Fibroblast of mammary gland (primary cell): ENCODE measurements at regions not wholly inside any gene's neighbourhood (a gene's known extent, or its start where the extent isn't known, plus 50 kb on each side); places are given as distances from the start of the nearest gene placed in this dataset.

Source experiments
- DNase-seq: peaks from one replicate; pipeline ENCODE4 v3.0.0-alpha.2; 2010; ENCODE audit warnings: low read depth
- H3K4me3 ChIP-seq: 2 replicates; pipeline ENCODE4 v1.5.1; 2011; ENCODE audit warnings: low read depth, mild to moderate bottlenecking, low read length, moderate library complexity; ENCODE audit not compliant: control insufficient read depth
- CTCF ChIP-seq: conservative IDR thresholded peaks from 2 replicates; pipeline ENCODE4 v1.5.1; 2011; ENCODE audit warnings: low read depth, low read length, inconsistent platforms; ENCODE audit not compliant: control insufficient read depth, insufficient read depth

DNA sequence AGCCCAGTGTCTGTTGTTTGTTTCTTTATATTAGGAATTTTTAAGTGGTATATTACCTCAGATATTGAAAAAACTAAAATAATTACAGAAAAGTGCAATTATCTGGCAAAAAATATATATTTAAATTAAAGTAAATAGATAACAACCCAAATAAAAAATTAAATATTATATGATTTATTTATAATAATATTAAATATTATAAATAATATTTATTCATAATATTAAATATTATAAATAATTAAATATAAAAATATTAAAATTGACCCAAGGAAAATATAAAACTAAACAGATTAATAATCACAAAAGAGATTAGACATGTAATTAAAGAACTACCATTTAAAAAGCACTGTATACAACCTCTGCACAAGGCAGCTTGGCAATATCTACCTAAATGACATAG is 331.9 kb upstream of the POGK start:
- TF ChIP-seq CTCF, result no peak
- no peak overlapping the region for H3K4me3 ChIP-seq
- DNase-seq, result no peak

GRCh38 chr1:166511761-166512160 is 327.5 kb upstream of the POGK start:
- TF ChIP-seq CTCF, result no peak
- no peak overlapping the region for H3K4me3 ChIP-seq
- DNase-seq, result peak; percentile 38

- no peak for TF ChIP-seq CTCF
- no peak for DNase-seq
These were observed 325.2 kb upstream of the POGK start for GRCh38 chr1:166514067-166514466.

DNA sequence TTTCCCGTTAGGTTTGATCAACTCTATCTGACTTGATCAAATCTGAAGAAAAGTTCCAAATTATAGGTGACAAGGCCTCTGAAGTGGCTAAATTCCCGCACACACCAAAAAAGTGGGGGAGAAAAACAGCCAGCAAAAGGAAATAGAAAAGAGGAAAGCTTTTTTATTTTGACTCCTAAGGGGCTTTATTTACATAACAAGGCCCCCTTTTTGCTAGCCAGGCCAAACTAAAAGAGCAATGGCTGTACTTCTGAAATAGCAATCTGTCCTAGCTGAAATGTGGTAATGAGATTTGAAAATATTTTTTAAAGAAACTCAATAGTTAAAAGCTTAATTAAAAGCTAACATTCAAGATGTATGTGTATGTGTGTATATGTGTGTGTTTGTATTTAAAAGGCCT is 311.5 kb upstream of the POGK start:
- no peak overlapping the region for H3K4me3 ChIP-seq
- no peak for DNase-seq
- TF ChIP-seq CTCF, result no peak

More at GRCh38 chr1:166514067-166514466, 325.2 kb upstream of the POGK start:
- no peak overlapping the region for H3K4me3 ChIP-seq

DNA sequence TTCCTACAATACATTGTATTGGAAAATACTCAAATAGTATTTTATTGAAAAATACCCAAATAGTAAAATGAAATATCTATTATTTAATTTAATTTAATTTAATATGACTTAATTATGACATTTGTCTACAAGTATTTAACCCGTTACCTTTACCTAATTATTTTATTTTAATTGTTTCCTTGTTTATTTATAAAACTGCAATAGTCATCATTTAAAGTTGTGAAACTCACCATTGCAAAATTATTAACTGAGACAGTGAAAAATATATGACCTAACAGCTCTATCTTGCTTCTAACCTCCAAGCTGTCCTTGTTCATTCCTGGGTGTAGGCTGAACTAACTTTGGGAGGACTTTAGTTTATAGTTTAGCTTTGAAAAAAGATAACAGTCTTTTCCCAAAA is 300.6 kb upstream of the POGK start:
- no peak overlapping the region for H3K4me3 ChIP-seq
- DNase-seq, result no peak
- TF ChIP-seq CTCF, result no peak

GRCh38 chr1:166544036-166544435 is 295.2 kb upstream of the POGK start:
- no peak for TF ChIP-seq CTCF
- H3K4me3 ChIP-seq, result no peak overlapping the region
- DNase-seq, result no peak

- no peak for TF ChIP-seq CTCF
- no peak for DNase-seq
- no peak overlapping the region for H3K4me3 ChIP-seq
These were observed 294.7 kb upstream of the POGK start for GRCh38 chr1:166544561-166544960.
